RWPE2 (cell line): ENCODE measurements at regions not wholly inside any gene's neighbourhood (a gene's known extent, or its start where the extent isn't known, plus 50 kb on each side); places are given as distances from the start of the nearest gene placed in this dataset.

Experiments used
- ATAC-seq: fragments of 200-7000 bp; cut with Tn5 transposase; 3 replicates; pipeline ENCODE4 v1.9.1; 2021; ENCODE audit warnings: low read depth
- DNase-seq: peaks from one replicate; pipeline ENCODE4 v3.0.0-alpha.2; 2020; ENCODE audit warnings: low spot score
- H3K27ac ChIP-seq: fragments of 450-650 bp; 2 replicates; pipeline ENCODE4 v1.5.1; 2017; ENCODE audit warnings: mild to moderate bottlenecking; ENCODE audit not compliant: poor library complexity, severe bottlenecking
- H3K27me3 ChIP-seq: fragments of 250-450 bp; sonication (Bioruptor Pico); 2 replicates; pipeline ENCODE4 v1.5.1; 2021; ENCODE audit warnings: mild to moderate bottlenecking, moderate library complexity; ENCODE audit not compliant: insufficient read depth, poor library complexity, severe bottlenecking
- H3K36me3 ChIP-seq: fragments of 250-450 bp; sonication (Bioruptor Pico); 2 replicates; pipeline ENCODE4 v1.5.1; 2020; ENCODE audit warnings: low read depth, mild to moderate bottlenecking, moderate library complexity
- H3K4me1 ChIP-seq: fragments of 250-450 bp; sonication (Bioruptor Pico); 2 replicates; pipeline ENCODE4 v1.5.1; 2021; ENCODE audit warnings: mild to moderate bottlenecking, moderate library complexity; ENCODE audit not compliant: insufficient read depth, poor library complexity, severe bottlenecking
- H3K4me3 ChIP-seq: fragments of 250-450 bp; sonication (Bioruptor Pico); 2 replicates; pipeline ENCODE4 v1.5.1; 2021; ENCODE audit warnings: mild to moderate bottlenecking, moderate library complexity; ENCODE audit not compliant: severe bottlenecking
- H3K9me3 ChIP-seq: fragments of 250-450 bp; sonication (Bioruptor Pico); 2 replicates; pipeline ENCODE4 v1.5.1; 2021; ENCODE audit warnings: mild to moderate bottlenecking, moderate library complexity; ENCODE audit not compliant: severe bottlenecking
- CTCF ChIP-seq: fragments of 450-650 bp; IDR thresholded peaks from one replicate; pipeline ENCODE4 v1.5.1; 2017; ENCODE audit warnings: mild to moderate bottlenecking, moderate library complexity; ENCODE audit not compliant: poor library complexity, severe bottlenecking

- no peak overlapping the region for H3K27ac ChIP-seq
- no peaks in the 10 kb centered on the region for H3K36me3 ChIP-seq
- H3K9me3 ChIP-seq: no peaks in the 10 kb centered on the region
- no peak overlapping the region for H3K4me3 ChIP-seq
- H3K27me3 ChIP-seq: no peaks in the 10 kb centered on the region
- no peaks in the 10 kb centered on the region for H3K4me1 ChIP-seq
- no peak for TF ChIP-seq CTCF
- ATAC-seq (no peak), DNase-seq (no peak)
Measured at GRCh38 chr18:33937270-33937816, 287.4 kb downstream of the NOL4 start.

- TF ChIP-seq CTCF: no peak
- DNase-seq (no peak), ATAC-seq (no peak)
- no peaks in the 10 kb centered on the region for H3K4me1 ChIP-seq
- no peaks in the 10 kb centered on the region for H3K36me3 ChIP-seq
- H3K27me3 ChIP-seq: no peaks in the 10 kb centered on the region
- H3K9me3 ChIP-seq: no peaks in the 10 kb centered on the region
- no peak overlapping the region for H3K4me3 ChIP-seq
- H3K27ac ChIP-seq: no peak overlapping the region
Measured at GRCh38 chr18:33934258-33934657, 290.5 kb downstream of the NOL4 start.

- DNase-seq (no peak), ATAC-seq (no peak)
- H3K4me3 ChIP-seq: no peak overlapping the region
- no peak overlapping the region for H3K27ac ChIP-seq
- no peaks in the 10 kb centered on the region for H3K4me1 ChIP-seq
- no peaks in the 10 kb centered on the region for H3K9me3 ChIP-seq
- H3K27me3 ChIP-seq: no peaks in the 10 kb centered on the region
- no peak for TF ChIP-seq CTCF
- H3K36me3 ChIP-seq: no peaks in the 10 kb centered on the region
Measured at GRCh38 chr18:33928231-33928630, 296.5 kb downstream of the NOL4 start.

- Histone ChIP-seq H3K4me1 (no peaks in the 10 kb centered on the region), H3K4me3 (no peak overlapping the region), H3K36me3 (no peaks in the 10 kb centered on the region), H3K27ac (no peak overlapping the region), H3K27me3 (no peaks in the 10 kb centered on the region), H3K9me3 (no peaks in the 10 kb centered on the region)
- DNase-seq: no peak
- no peak for ATAC-seq
- no peak for TF ChIP-seq CTCF
Measured at GRCh38 chr18:33924576-33924975, 300.1 kb downstream of the NOL4 start.

GRCh38 chr18:33923980-33924379, 300.7 kb downstream of the NOL4 start:
- no peak for DNase-seq

More at GRCh38 chr18:33923980-33924379, 300.7 kb downstream of the NOL4 start:
- no peaks in the 10 kb centered on the region for H3K27me3 ChIP-seq
- no peak overlapping the region for H3K27ac ChIP-seq
- H3K4me1 ChIP-seq: no peaks in the 10 kb centered on the region
- TF ChIP-seq CTCF: no peak
- H3K9me3 ChIP-seq: no peaks in the 10 kb centered on the region
- ATAC-seq: no peak
- no peaks in the 10 kb centered on the region for H3K36me3 ChIP-seq
- no peak overlapping the region for H3K4me3 ChIP-seq
